Thoracic aorta (tissue), 2 donors: ENCODE measurements at regions not wholly inside any gene's neighbourhood (a gene's known extent, or its start where the extent isn't known, plus 50 kb on each side); places are given as distances from the start of the nearest gene placed in this dataset.

Experiments
- ATAC-seq: fragments of 150-250 bp; one replicate; pipeline ENCODE4 v1.8.0; 2017; ENCODE audit warnings: low read depth; ENCODE audit not compliant: insufficient number of reproducible peaks, low FRiP score
- DNase-seq: peaks from one replicate; pipeline ENCODE4 v3.0.0-alpha.2; 2020; ENCODE audit warnings: low spot score
- H3K27ac ChIP-seq, 2 donors: fragments of 200-600 bp; sonication (generic); 1 replicate in 1 of 2; 2 replicates in 1 of 2; pipeline ENCODE4 v1.5.1; 2016; ENCODE audit warnings: mild to moderate bottlenecking in 2 of 2, moderate library complexity in 2 of 2
- H3K27me3 ChIP-seq: fragments of 200-600 bp; sonication (generic); replicated peaks from 2 replicates; pipeline ENCODE4 v1.6.0; 2016; ENCODE audit warnings: mild to moderate bottlenecking; ENCODE audit not compliant: insufficient read depth
- H3K36me3 ChIP-seq: fragments of 200-600 bp; sonication (generic); one replicate; pipeline ENCODE4 v1.5.1; 2016
- H3K4me1 ChIP-seq, 2 donors: fragments of 200-600 bp; sonication (generic); 1 replicate in 1 of 2; 2 replicates in 1 of 2; pipeline versions ENCODE4 v1.5.1 to v1.6.0; 2016; ENCODE audit warnings: low read depth in 2 of 2, mild to moderate bottlenecking in 1 of 2; ENCODE audit not compliant: control insufficient read depth in 1 of 2
- H3K4me3 ChIP-seq: fragments of 200-600 bp; sonication (generic); 2 replicates; pipeline ENCODE4 v1.5.1; 2016; ENCODE audit warnings: mild to moderate bottlenecking
- H3K9me3 ChIP-seq: fragments of 200-600 bp; sonication (generic); 2 replicates; pipeline ENCODE4 v1.5.1; 2016
- TF ChIP-seq, protein P1 (sequence below): fragments of 200-600 bp; sonication (generic); IDR thresholded peaks from one replicate; pipeline ENCODE4 v1.5.1; 2019; ENCODE audit warnings: antibody characterized with exemption

DNA sequence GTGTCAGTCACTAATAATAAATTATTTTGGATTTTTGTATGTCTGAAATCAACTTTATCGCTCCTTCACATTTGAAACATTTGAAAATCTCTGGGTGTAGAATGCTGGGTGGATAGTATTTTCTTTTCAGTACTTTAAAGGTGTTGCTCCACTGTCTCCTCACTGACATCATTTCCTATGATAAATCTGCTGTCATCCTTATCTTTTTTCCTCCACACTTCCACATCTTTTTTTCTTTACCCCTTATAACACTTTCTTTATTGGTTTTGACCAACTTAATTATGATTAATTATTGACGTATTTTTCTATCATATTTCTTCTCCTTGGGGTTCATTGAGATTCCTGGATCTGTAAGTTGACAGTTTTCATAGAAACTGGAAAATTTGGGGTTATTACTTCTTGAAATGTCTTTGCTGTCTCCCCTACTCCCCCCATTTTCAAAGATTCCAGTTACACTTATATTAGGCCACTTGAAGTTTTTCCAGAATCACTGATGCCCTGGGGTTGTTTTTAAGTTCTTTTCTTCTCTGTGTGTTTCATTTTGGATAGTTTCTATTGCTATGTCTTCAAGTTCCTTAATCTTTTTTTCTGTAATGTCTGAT, 177.5 kb upstream of the DIO3 start:
- peaks cover 4% of the 10 kb centered on the region for H3K9me3 ChIP-seq
- no peaks in the 10 kb centered on the region for H3K36me3 ChIP-seq
- ATAC-seq (no peak), DNase-seq (no peak)
- no peak overlapping the region for H3K4me3 ChIP-seq
- TF ChIP-seq, protein P1, sequence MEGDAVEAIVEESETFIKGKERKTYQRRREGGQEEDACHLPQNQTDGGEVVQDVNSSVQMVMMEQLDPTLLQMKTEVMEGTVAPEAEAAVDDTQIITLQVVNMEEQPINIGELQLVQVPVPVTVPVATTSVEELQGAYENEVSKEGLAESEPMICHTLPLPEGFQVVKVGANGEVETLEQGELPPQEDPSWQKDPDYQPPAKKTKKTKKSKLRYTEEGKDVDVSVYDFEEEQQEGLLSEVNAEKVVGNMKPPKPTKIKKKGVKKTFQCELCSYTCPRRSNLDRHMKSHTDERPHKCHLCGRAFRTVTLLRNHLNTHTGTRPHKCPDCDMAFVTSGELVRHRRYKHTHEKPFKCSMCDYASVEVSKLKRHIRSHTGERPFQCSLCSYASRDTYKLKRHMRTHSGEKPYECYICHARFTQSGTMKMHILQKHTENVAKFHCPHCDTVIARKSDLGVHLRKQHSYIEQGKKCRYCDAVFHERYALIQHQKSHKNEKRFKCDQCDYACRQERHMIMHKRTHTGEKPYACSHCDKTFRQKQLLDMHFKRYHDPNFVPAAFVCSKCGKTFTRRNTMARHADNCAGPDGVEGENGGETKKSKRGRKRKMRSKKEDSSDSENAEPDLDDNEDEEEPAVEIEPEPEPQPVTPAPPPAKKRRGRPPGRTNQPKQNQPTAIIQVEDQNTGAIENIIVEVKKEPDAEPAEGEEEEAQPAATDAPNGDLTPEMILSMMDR, result no peak
- H3K27me3 ChIP-seq, result no peaks in the 10 kb centered on the region
- no peak overlapping the region for H3K27ac ChIP-seq
- H3K4me1 ChIP-seq, result no peaks in the 10 kb centered on the region

DNA sequence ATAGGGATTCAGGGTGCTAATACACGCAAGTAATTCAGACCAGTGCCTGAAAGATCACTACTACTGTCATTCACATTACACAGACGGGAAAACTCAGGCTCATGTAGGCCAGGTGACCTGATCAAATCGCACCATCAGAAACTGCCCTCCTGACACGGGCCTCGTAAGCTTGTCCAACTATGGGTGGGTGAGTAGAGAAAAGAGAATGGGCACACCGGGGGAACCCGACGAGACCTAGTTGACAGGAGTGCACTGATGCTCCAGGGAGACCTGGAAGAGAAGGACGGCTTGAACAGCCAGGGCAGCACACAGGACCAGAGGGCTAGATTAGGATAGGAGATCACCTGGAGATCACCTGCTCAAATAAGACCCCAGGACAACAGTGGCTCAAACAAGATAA, 166.9 kb upstream of the DIO3 start:
- Histone ChIP-seq H3K27me3 (no peaks in the 10 kb centered on the region), H3K27ac (no peak overlapping the region), H3K36me3 (no peaks in the 10 kb centered on the region), H3K4me1 (no peaks in the 10 kb centered on the region), H3K4me3 (no peak overlapping the region), H3K9me3 (no peaks in the 10 kb centered on the region)
- TF ChIP-seq, protein P1, result no peak
- ATAC-seq, result no peak
- DNase-seq, result no peak

DNA sequence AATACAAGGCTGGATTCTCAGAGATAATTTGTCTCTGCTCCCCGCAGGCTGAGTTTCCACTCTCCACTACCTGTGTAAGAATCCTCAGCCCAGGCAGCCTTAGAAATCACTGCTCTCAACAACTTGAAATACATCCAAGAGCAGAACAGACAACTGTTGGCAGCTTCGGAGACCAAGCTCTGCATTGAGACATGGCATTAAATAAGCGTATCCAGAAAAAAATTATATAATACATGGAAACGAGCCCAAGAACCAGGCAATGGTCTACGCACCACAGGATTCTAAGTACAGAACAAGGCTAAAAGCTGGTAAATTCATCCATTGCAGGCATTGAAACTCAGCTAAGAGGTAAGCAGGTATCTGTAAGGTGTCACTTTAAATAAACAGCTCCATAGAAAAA, 165.5 kb upstream of the DIO3 start:
- no peak for DNase-seq
- TF ChIP-seq, protein P1, result no peak
- Histone ChIP-seq H3K4me1 (no peaks in the 10 kb centered on the region), H3K9me3 (no peaks in the 10 kb centered on the region), H3K27ac (no peak overlapping the region), H3K4me3 (no peak overlapping the region), H3K27me3 (no peaks in the 10 kb centered on the region), H3K36me3 (no peaks in the 10 kb centered on the region)
- ATAC-seq, result no peak

DNA sequence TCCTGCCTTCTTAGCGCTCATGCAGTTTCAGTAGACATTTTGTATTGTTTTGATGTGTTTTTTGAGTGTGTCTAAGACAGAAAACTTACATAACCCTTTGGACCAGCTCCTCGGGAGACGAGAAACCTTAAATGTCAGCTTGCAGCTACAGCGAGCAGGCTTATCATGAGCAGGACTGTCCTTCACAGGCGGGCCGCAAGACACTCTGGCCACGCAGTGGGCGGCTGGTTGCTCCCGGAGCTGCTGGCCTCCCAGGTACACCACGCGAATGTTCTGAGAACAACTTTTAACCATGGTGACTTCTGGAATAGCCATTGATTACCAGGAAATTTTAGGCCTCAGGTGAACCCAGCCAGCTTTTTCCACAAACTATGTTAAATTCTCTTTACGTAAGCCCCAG, 164.1 kb upstream of the DIO3 start:
- DNase-seq (no peak), ATAC-seq (no peak)
- TF ChIP-seq, protein P1, result no peak
- Histone ChIP-seq H3K27ac (no peak overlapping the region), H3K4me1 (no peaks in the 10 kb centered on the region), H3K9me3 (no peaks in the 10 kb centered on the region), H3K4me3 (no peak overlapping the region), H3K36me3 (no peaks in the 10 kb centered on the region), H3K27me3 (no peaks in the 10 kb centered on the region)

DNA sequence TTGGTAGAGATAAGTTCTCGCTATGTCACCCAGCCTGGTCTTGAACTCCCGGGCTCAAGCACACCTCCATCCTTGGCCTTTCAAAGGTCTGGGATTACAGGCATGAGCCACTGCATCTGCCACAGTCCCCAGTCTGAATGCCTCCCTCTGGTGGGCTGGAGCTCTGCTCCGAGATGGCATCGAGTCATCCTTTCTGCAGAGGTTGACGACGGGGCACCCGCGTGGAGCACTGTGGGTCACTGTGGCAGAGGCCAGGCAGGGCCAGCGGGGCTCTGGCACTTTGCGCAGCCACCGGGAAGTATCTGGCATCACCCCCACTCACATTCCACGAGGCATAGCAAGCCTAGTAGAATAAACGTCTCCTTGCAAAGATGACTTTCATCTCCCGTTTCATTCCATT, 163.3 kb upstream of the DIO3 start:
- no peaks in the 10 kb centered on the region for H3K36me3 ChIP-seq
- no peaks in the 10 kb centered on the region for H3K9me3 ChIP-seq
- H3K27me3 ChIP-seq, result no peaks in the 10 kb centered on the region
- no peak for ATAC-seq
- no peaks in the 10 kb centered on the region for H3K4me1 ChIP-seq
- no peak overlapping the region for H3K4me3 ChIP-seq
- no peak overlapping the region for H3K27ac ChIP-seq
- TF ChIP-seq, protein P1, result no peak
- no peak for DNase-seq
